ENCODE measurements at regions not wholly inside any gene's neighbourhood (a gene's known extent, or its start where the extent isn't known, plus 50 kb on each side); places are given as distances from the start of the nearest gene placed in this dataset.
A peak's percentile ranks its signal among the peaks of the same experiment; 100 is the strongest.
"Not testable (repeated sequence)": the region's sequence is repeated elsewhere in the genome, so short reads cannot be mapped to it uniquely, and the experiment has no call there.

GRCh38 chr5:90050103-90050502 is 359.5 kb downstream of the CETN3 start:
- Histone ChIP-seq H3K36me3 (ENCODE audit: control insufficient read depth in 1 of 2, insufficient read depth in 2 of 2, low read length in 2 of 2) (no peaks in the 10 kb centered on the region), H3K27ac (ENCODE audit: low read depth, low read length) (no peak overlapping the region), H3K27me3 (ENCODE audit: control insufficient read depth in 1 of 2, insufficient read depth in 2 of 2, low read length in 2 of 2) (no peaks in the 10 kb centered on the region), H3K9ac (ENCODE audit: low read depth in 1 of 2, low read length in 2 of 2) (no peak overlapping the region), H3K9me3 (ENCODE audit: control insufficient read depth in 1 of 2, low read length in 2 of 2) (peaks cover 0 to 5% of the 10 kb centered on the region in 2 donors), H3K4me3 (ENCODE audit: low read depth in 1 of 2, low read length in 2 of 2) (no peak overlapping the region), H3K4me1 (ENCODE audit: control insufficient read depth in 1 of 2, insufficient read depth in 2 of 2, low read length in 2 of 2) (no peaks in the 10 kb centered on the region)

GRCh38 chr5:90047113-90047512 is 362.4 kb downstream of the CETN3 start:
- peaks cover 0 to 5% of the 10 kb centered on the region in 2 donors for H3K9me3 ChIP-seq (ENCODE audit: control insufficient read depth in 1 of 2, low read length in 2 of 2)
- H3K36me3 ChIP-seq (ENCODE audit: control insufficient read depth in 1 of 2, insufficient read depth in 2 of 2, low read length in 2 of 2): no peaks in the 10 kb centered on the region

GRCh38 chr5:90040082-90040481 is 369.5 kb downstream of the CETN3 start:
- H3K36me3 ChIP-seq (ENCODE audit: control insufficient read depth in 1 of 2, insufficient read depth in 2 of 2, low read length in 2 of 2); H3K27ac ChIP-seq (ENCODE audit: low read depth, low read length); H3K4me3 ChIP-seq (ENCODE audit: low read depth in 1 of 2, low read length in 2 of 2); H3K9me3 ChIP-seq (ENCODE audit: control insufficient read depth in 1 of 2, low read length in 2 of 2); H3K4me1 ChIP-seq (ENCODE audit: control insufficient read depth in 1 of 2, insufficient read depth in 2 of 2, low read length in 2 of 2); H3K27me3 ChIP-seq (ENCODE audit: control insufficient read depth in 1 of 2, insufficient read depth in 2 of 2, low read length in 2 of 2); H3K9ac ChIP-seq (ENCODE audit: low read depth in 1 of 2, low read length in 2 of 2): not testable (repeated sequence)

More at GRCh38 chr5:90047113-90047512, 362.4 kb downstream of the CETN3 start:
- no peaks in the 10 kb centered on the region for H3K4me1 ChIP-seq (ENCODE audit: control insufficient read depth in 1 of 2, insufficient read depth in 2 of 2, low read length in 2 of 2)
- H3K9ac ChIP-seq (ENCODE audit: low read depth in 1 of 2, low read length in 2 of 2): no peak overlapping the region
- no peak overlapping the region for H3K27ac ChIP-seq (ENCODE audit: low read depth, low read length)
- no peaks in the 10 kb centered on the region for H3K27me3 ChIP-seq (ENCODE audit: control insufficient read depth in 1 of 2, insufficient read depth in 2 of 2, low read length in 2 of 2)
- H3K4me3 ChIP-seq (ENCODE audit: low read depth in 1 of 2, low read length in 2 of 2): no peak overlapping the region

- Histone ChIP-seq H3K4me1 (ENCODE audit: control insufficient read depth in 1 of 2, insufficient read depth in 2 of 2, low read length in 2 of 2) (no peaks in the 10 kb centered on the region), H3K9me3 (ENCODE audit: control insufficient read depth in 1 of 2, low read length in 2 of 2) (no peaks in the 10 kb centered on the region), H3K4me3 (ENCODE audit: low read depth in 1 of 2, low read length in 2 of 2) (no peak overlapping the region), H3K9ac (ENCODE audit: low read depth in 1 of 2, low read length in 2 of 2) (no peak overlapping the region), H3K27ac (ENCODE audit: low read depth, low read length) (no peak overlapping the region), H3K27me3 (ENCODE audit: control insufficient read depth in 1 of 2, insufficient read depth in 2 of 2, low read length in 2 of 2) (no peaks in the 10 kb centered on the region), H3K36me3 (ENCODE audit: control insufficient read depth in 1 of 2, insufficient read depth in 2 of 2, low read length in 2 of 2) (no peaks in the 10 kb centered on the region)
Observed at GRCh38 chr5:90037646-90038045, 371.9 kb downstream of the CETN3 start.

GRCh38 chr5:90022711-90023053 is 386.9 kb downstream of the CETN3 start:
- Histone ChIP-seq H3K27ac (ENCODE audit: low read depth, low read length) (no peak overlapping the region), H3K4me3 (ENCODE audit: low read depth in 1 of 2, low read length in 2 of 2) (no peak overlapping the region), H3K4me1 (ENCODE audit: control insufficient read depth in 1 of 2, insufficient read depth in 2 of 2, low read length in 2 of 2) (no peaks in the 10 kb centered on the region), H3K36me3 (ENCODE audit: control insufficient read depth in 1 of 2, insufficient read depth in 2 of 2, low read length in 2 of 2) (no peaks in the 10 kb centered on the region), H3K27me3 (ENCODE audit: control insufficient read depth in 1 of 2, insufficient read depth in 2 of 2, low read length in 2 of 2) (no peaks in the 10 kb centered on the region), H3K9me3 (ENCODE audit: control insufficient read depth in 1 of 2, low read length in 2 of 2) (no peaks in the 10 kb centered on the region), H3K9ac (ENCODE audit: low read depth in 1 of 2, low read length in 2 of 2) (no peak overlapping the region)

- Histone ChIP-seq H3K4me3 (ENCODE audit: low read depth in 1 of 2, low read length in 2 of 2) (no peak overlapping the region), H3K9ac (ENCODE audit: low read depth in 1 of 2, low read length in 2 of 2) (no peak overlapping the region), H3K27ac (ENCODE audit: low read depth, low read length) (no peak overlapping the region), H3K9me3 (ENCODE audit: control insufficient read depth in 1 of 2, low read length in 2 of 2) (no peaks in the 10 kb centered on the region), H3K36me3 (ENCODE audit: control insufficient read depth in 1 of 2, insufficient read depth in 2 of 2, low read length in 2 of 2) (no peaks in the 10 kb centered on the region), H3K4me1 (ENCODE audit: control insufficient read depth in 1 of 2, insufficient read depth in 2 of 2, low read length in 2 of 2) (no peaks in the 10 kb centered on the region), H3K27me3 (ENCODE audit: control insufficient read depth in 1 of 2, insufficient read depth in 2 of 2, low read length in 2 of 2) (no peaks in the 10 kb centered on the region)
Observed at GRCh38 chr5:90022002-90022710, 387.4 kb downstream of the CETN3 start.

- no peaks in the 10 kb centered on the region for H3K4me1 ChIP-seq (ENCODE audit: control insufficient read depth in 1 of 2, insufficient read depth in 2 of 2, low read length in 2 of 2)
- no peak overlapping the region for H3K27ac ChIP-seq (ENCODE audit: low read depth, low read length)
- H3K9me3 ChIP-seq (ENCODE audit: control insufficient read depth in 1 of 2, low read length in 2 of 2): no peaks in the 10 kb centered on the region
- peak overlapping the region in 1 of 2 donors; percentile 23 for H3K4me3 ChIP-seq (ENCODE audit: low read depth in 1 of 2, low read length in 2 of 2)
- no peaks in the 10 kb centered on the region for H3K27me3 ChIP-seq (ENCODE audit: control insufficient read depth in 1 of 2, insufficient read depth in 2 of 2, low read length in 2 of 2)
- H3K9ac ChIP-seq (ENCODE audit: low read depth in 1 of 2, low read length in 2 of 2): no peak overlapping the region
- H3K36me3 ChIP-seq (ENCODE audit: control insufficient read depth in 1 of 2, insufficient read depth in 2 of 2, low read length in 2 of 2): no peaks in the 10 kb centered on the region
Observed at GRCh38 chr5:90020575-90021538, 388.7 kb downstream of the CETN3 start.

GRCh38 chr5:90017239-90017638 is 392.3 kb downstream of the CETN3 start:
- H3K27ac ChIP-seq (ENCODE audit: low read depth, low read length): no peak overlapping the region
- H3K4me3 ChIP-seq (ENCODE audit: low read depth in 1 of 2, low read length in 2 of 2): no peak overlapping the region
- H3K9me3 ChIP-seq (ENCODE audit: control insufficient read depth in 1 of 2, low read length in 2 of 2): no peaks in the 10 kb centered on the region
- no peaks in the 10 kb centered on the region for H3K4me1 ChIP-seq (ENCODE audit: control insufficient read depth in 1 of 2, insufficient read depth in 2 of 2, low read length in 2 of 2)
- no peaks in the 10 kb centered on the region for H3K27me3 ChIP-seq (ENCODE audit: control insufficient read depth in 1 of 2, insufficient read depth in 2 of 2, low read length in 2 of 2)
- H3K36me3 ChIP-seq (ENCODE audit: control insufficient read depth in 1 of 2, insufficient read depth in 2 of 2, low read length in 2 of 2): no peaks in the 10 kb centered on the region
- no peak overlapping the region for H3K9ac ChIP-seq (ENCODE audit: low read depth in 1 of 2, low read length in 2 of 2)

- H3K4me1 ChIP-seq (ENCODE audit: control insufficient read depth in 1 of 2, insufficient read depth in 2 of 2, low read length in 2 of 2): no peaks in the 10 kb centered on the region
- H3K4me3 ChIP-seq (ENCODE audit: low read depth in 1 of 2, low read length in 2 of 2): no peak overlapping the region
- no peak overlapping the region for H3K9ac ChIP-seq (ENCODE audit: low read depth in 1 of 2, low read length in 2 of 2)
- H3K27me3 ChIP-seq (ENCODE audit: control insufficient read depth in 1 of 2, insufficient read depth in 2 of 2, low read length in 2 of 2): no peaks in the 10 kb centered on the region
- H3K27ac ChIP-seq (ENCODE audit: low read depth, low read length): no peak overlapping the region
- H3K9me3 ChIP-seq (ENCODE audit: control insufficient read depth in 1 of 2, low read length in 2 of 2): no peaks in the 10 kb centered on the region
- H3K36me3 ChIP-seq (ENCODE audit: control insufficient read depth in 1 of 2, insufficient read depth in 2 of 2, low read length in 2 of 2): no peaks in the 10 kb centered on the region
Observed at GRCh38 chr5:90015584-90016018, 394.0 kb downstream of the CETN3 start.

GRCh38 chr5:90014420-90014819 is 395.1 kb downstream of the CETN3 start:
- Histone ChIP-seq H3K4me3 (ENCODE audit: low read depth in 1 of 2, low read length in 2 of 2) (no peak overlapping the region), H3K9ac (ENCODE audit: low read depth in 1 of 2, low read length in 2 of 2) (no peak overlapping the region), H3K27me3 (ENCODE audit: control insufficient read depth in 1 of 2, insufficient read depth in 2 of 2, low read length in 2 of 2) (no peaks in the 10 kb centered on the region), H3K4me1 (ENCODE audit: control insufficient read depth in 1 of 2, insufficient read depth in 2 of 2, low read length in 2 of 2) (no peaks in the 10 kb centered on the region), H3K36me3 (ENCODE audit: control insufficient read depth in 1 of 2, insufficient read depth in 2 of 2, low read length in 2 of 2) (no peaks in the 10 kb centered on the region), H3K9me3 (ENCODE audit: control insufficient read depth in 1 of 2, low read length in 2 of 2) (no peaks in the 10 kb centered on the region), H3K27ac (ENCODE audit: low read depth, low read length) (no peak overlapping the region)
